K562 (cell line): ENCODE measurements at regions not wholly inside any gene's neighbourhood (a gene's known extent, or its start where the extent isn't known, plus 50 kb on each side); places are given as distances from the start of the nearest gene placed in this dataset.

Source experiments
- ATAC-seq: fragments of 200-7000 bp; cut with Tn5 transposase; 3 replicates; pipeline ENCODE4 v1.9.1; 2020; ENCODE audit warnings: moderate library complexity
- BruUV-seq: library from RNA; stranded (reverse); fragments of 400-500 nt; replicated peaks from 2 replicates; lab custom pipeline; 2021; lab: Mats Ljungman, UMichigan
- CTCF ChIA-PET: fragments of 300-600 bp; formaldehyde crosslinking; extraction: SDS; loops from one replicate; lab custom pipeline; 2021; ENCODE audit warnings: low intra/inter-chr PET ratio; lab: Yijun Ruan, JAX
- POLR2A ChIA-PET: fragments of 300-600, 350-650 bp; sonication (Branson Sonifier 250); formaldehyde crosslinking; extraction: SDS; loops from one replicate; lab custom pipeline; 2021; ENCODE audit warnings: antibody characterized with exemption, inconsistent platforms; lab: Yijun Ruan, JAX
- DNase-seq, 4 experiments: peaks; one replicate each; pipeline versions ENCODE4 v3.0.0 to v3.0.0-alpha.2; 2011 to 2018; ENCODE audit warnings: low spot score in 3 of 4, mixed read lengths in 3 of 4; ENCODE audit errors: extremely low read depth in 1 of 4
- FAIRE-seq: peaks from 2 replicates; lab custom pipeline; 2011; peaks lifted over from hg19 to GRCh38; lab: Jason Lieb, UNC
- H2AFZ ChIP-seq: 2 replicates; pipeline ENCODE4 v1.6.0; 2011; ENCODE audit warnings: low read depth, low read length, control low read depth, inconsistent platforms
- H3K27ac ChIP-seq: fragments of 200-600 bp; 3 replicates; pipeline ENCODE4 v1.8.0; 2011; ENCODE audit warnings: low read depth, mild to moderate bottlenecking, control low read depth, inconsistent platforms, low read length, moderate library complexity, mixed read lengths; ENCODE audit errors: extremely low read depth
- H3K27me3 ChIP-seq, 2 experiments: fragments of 300-600 bp in 1 of 2; 2 replicates in 1 of 2; 3 replicates in 1 of 2; pipeline versions ENCODE4 v1.6.0 to v1.8.0; 2011; ENCODE audit warnings: inconsistent platforms in 2 of 2, low read length in 2 of 2, mild to moderate bottlenecking in 1 of 2, mixed read lengths in 1 of 2, moderate library complexity in 1 of 2; ENCODE audit not compliant: control insufficient read depth in 2 of 2, insufficient read depth in 2 of 2
- H3K36me3 ChIP-seq: fragments of 300-600 bp; 3 replicates; pipeline ENCODE4 v1.8.0; 2011; ENCODE audit warnings: mild to moderate bottlenecking, low read length, inconsistent platforms; ENCODE audit not compliant: control insufficient read depth, insufficient read depth
- H3K4me1 ChIP-seq, 2 experiments: fragments of 200-600 bp in 1 of 2; replicated peaks in 1 of 2; 2 replicates in 1 of 2; 3 replicates in 1 of 2; pipeline versions ENCODE4 v1.5.1 to v1.8.0; 2011; ENCODE audit warnings: inconsistent platforms in 2 of 2, low read length in 2 of 2, mild to moderate bottlenecking in 1 of 2, mixed read lengths in 1 of 2, moderate library complexity in 1 of 2; ENCODE audit not compliant: control insufficient read depth in 2 of 2, insufficient read depth in 2 of 2
- H3K4me2 ChIP-seq: 2 replicates; pipeline ENCODE4 v1.6.1; 2011; ENCODE audit warnings: low read length, control low read depth, inconsistent platforms, mixed read lengths; ENCODE audit not compliant: insufficient read depth
- H3K4me3 ChIP-seq: fragments of 200-600 bp; sonication (generic), shearing (Covaris generic); 2 replicates; pipeline ENCODE4 v1.5.1; 2016; ENCODE audit warnings: control low read depth, inconsistent platforms
- H3K79me2 ChIP-seq: fragments of 200-600 bp; 3 replicates; pipeline ENCODE4 v1.8.0; 2011; ENCODE audit warnings: low read length, inconsistent platforms; ENCODE audit not compliant: control insufficient read depth, insufficient read depth
- H3K9ac ChIP-seq, 2 experiments: 2 replicates each; pipeline versions ENCODE4 v1.6.0 to v1.6.1; 2011; ENCODE audit warnings: low read depth in 2 of 2, low read length in 2 of 2, control low read depth in 1 of 2, inconsistent platforms in 1 of 2, mild to moderate bottlenecking in 1 of 2, mixed read lengths in 1 of 2; ENCODE audit not compliant: insufficient read depth in 1 of 2
- H3K9me1 ChIP-seq: one replicate; pipeline ENCODE4 v1.6.0; 2011; ENCODE audit warnings: inconsistent platforms, mild to moderate bottlenecking, low read length, moderate library complexity; ENCODE audit not compliant: control insufficient read depth, insufficient read depth
- H3K9me3 ChIP-seq: replicated peaks from 2 replicates; pipeline ENCODE4 v1.5.1; 2011; ENCODE audit warnings: low read depth, low read length, inconsistent platforms; ENCODE audit not compliant: control insufficient read depth, insufficient read depth
- H4K20me1 ChIP-seq: replicated peaks from 2 replicates; pipeline ENCODE4 v1.6.1; 2011; ENCODE audit warnings: low read length, inconsistent platforms, mixed read lengths; ENCODE audit not compliant: control insufficient read depth, insufficient read depth
- BDP1 ChIP-seq: IDR thresholded peaks from 3 replicates; pipeline ENCODE4 v1.6.1; 2011; ENCODE audit not compliant: insufficient read length, insufficient read depth
- CHD1 ChIP-seq: fragments of 200-600 bp; sonication (generic); IDR thresholded peaks from one replicate; pipeline ENCODE4 v1.6.1; 2012; ENCODE audit warnings: mild to moderate bottlenecking, moderate library complexity, low read length, inconsistent platforms
- ETS2 ChIP-seq: IDR thresholded peaks from 2 replicates; pipeline ENCODE4 v1.6.1; 2016; ENCODE audit warnings: borderline replicate concordance, missing genetic modification characterization, mild to moderate bottlenecking, moderate library complexity, missing compliant biosample characterization; ENCODE audit not compliant: poor library complexity, severe bottlenecking
- GTF2F1 ChIP-seq: IDR thresholded peaks from 2 replicates; pipeline ENCODE4 v1.6.1; 2011; ENCODE audit warnings: low read depth, low read length, improper control_type of control experiment
- HDAC3 ChIP-seq: fragments of 450-650 bp; IDR thresholded peaks from 2 replicates; pipeline ENCODE4 v1.6.1; 2018; ENCODE audit warnings: borderline replicate concordance, mild to moderate bottlenecking, moderate library complexity; ENCODE audit not compliant: partially characterized antibody
- NBN ChIP-seq: fragments of 450-650 bp; IDR thresholded peaks from 2 replicates; pipeline ENCODE4 v1.6.1; 2016; ENCODE audit warnings: low read depth, mild to moderate bottlenecking
- POLR2AphosphoS5 ChIP-seq: IDR thresholded peaks from 2 replicates; pipeline ENCODE4 v1.6.1; 2011; ENCODE audit warnings: mild to moderate bottlenecking, low read depth, low read length, moderate library complexity; ENCODE audit not compliant: control insufficient read depth, insufficient read depth
- PYGO2 ChIP-seq: fragments of 450-650 bp; IDR thresholded peaks from 2 replicates; pipeline ENCODE4 v1.6.1; 2016; ENCODE audit warnings: mild to moderate bottlenecking, missing genetic modification characterization, moderate library complexity, missing compliant biosample characterization
- SMAD2 ChIP-seq: fragments of 150-350 bp; IDR thresholded peaks from 2 replicates; pipeline ENCODE4 v1.6.1; 2014; ENCODE audit warnings: low read depth, mild to moderate bottlenecking, low read length
- TCF3 ChIP-seq: sonication (generic); formaldehyde crosslinking; IDR thresholded peaks from 2 replicates; pipeline ENCODE4 v1.4.0; 2020; ENCODE audit warnings: mild to moderate bottlenecking, missing genetic modification reagents
- ZFP1 ChIP-seq: fragments of 450-650 bp; formaldehyde crosslinking; IDR thresholded peaks from 2 replicates; pipeline ENCODE4 v1.4.0; 2020; ENCODE audit warnings: mild to moderate bottlenecking, mixed read lengths
- ZKSCAN1 ChIP-seq: fragments of 150-350 bp; IDR thresholded peaks from 2 replicates; pipeline ENCODE4 v1.6.1; 2016; ENCODE audit warnings: low read depth, low read length
- ZKSCAN3 ChIP-seq: fragments of 250-450 bp; sonication (Bioruptor Pico); IDR thresholded peaks from 2 replicates; pipeline ENCODE4 v1.4.0; 2020
- in situ Hi-C: fragments of 300-500 bp; cut with MboI; formaldehyde crosslinking; loops from 4 replicates; pipeline ENCODE4 v1.15.0; 2018; ENCODE audit warnings: inconsistent platforms, mixed read lengths
- intact Hi-C: fragments of 100-400 bp; cut with micrococcal nuclease; formaldehyde crosslinking; loops from 2 replicates; pipeline ENCODE4 v1.14.2; 2022
- TF ChIP-seq, protein P1 (sequence below): sonication (generic); formaldehyde crosslinking; IDR thresholded peaks from 2 replicates; pipeline ENCODE4 v1.8.0; 2022; ENCODE audit warnings: missing genetic modification reagents, mild to moderate bottlenecking, borderline replicate concordance
- TF ChIP-seq, protein P2 (sequence below): fragments of 250-450 bp; sonication (Bioruptor Pico); IDR thresholded peaks from 2 replicates; pipeline ENCODE4 v1.6.1; 2021; ENCODE audit warnings: mild to moderate bottlenecking
- TF ChIP-seq, protein P3 (sequence below): fragments of 250-450 bp; sonication (Bioruptor Pico); IDR thresholded peaks from 2 replicates; pipeline ENCODE4 v1.4.0; 2020

DNA sequence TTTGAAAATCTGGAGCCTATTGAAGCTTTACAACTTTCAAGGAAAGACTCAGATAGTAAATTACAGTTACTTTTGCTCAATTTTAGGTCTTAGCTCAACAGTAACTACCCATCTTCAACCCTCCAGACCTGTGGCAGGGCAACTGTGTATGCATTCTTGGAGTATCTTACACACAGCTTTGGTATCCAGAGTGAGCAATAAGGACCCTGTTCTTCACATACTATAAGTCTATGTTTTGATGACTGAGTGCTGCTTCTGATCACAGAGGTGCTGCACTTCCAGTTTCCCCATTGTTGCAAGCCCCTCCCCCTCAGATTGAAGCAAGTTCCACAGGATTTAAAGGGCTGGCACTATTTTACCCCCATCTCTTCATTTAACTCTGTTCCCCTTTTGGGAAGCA lies 737.4 kb upstream of the GRAMD2B start:
- no peak for TF ChIP-seq BDP1
- no peak for TF ChIP-seq ETS2 (tag)
- no peak for TF ChIP-seq SMAD2
- no peak for TF ChIP-seq PYGO2 (tag)
- TF ChIP-seq CHD1, result no peak
- TF ChIP-seq HDAC3, result no peak
- no peak for TF ChIP-seq NBN
- TF ChIP-seq, protein P1, sequence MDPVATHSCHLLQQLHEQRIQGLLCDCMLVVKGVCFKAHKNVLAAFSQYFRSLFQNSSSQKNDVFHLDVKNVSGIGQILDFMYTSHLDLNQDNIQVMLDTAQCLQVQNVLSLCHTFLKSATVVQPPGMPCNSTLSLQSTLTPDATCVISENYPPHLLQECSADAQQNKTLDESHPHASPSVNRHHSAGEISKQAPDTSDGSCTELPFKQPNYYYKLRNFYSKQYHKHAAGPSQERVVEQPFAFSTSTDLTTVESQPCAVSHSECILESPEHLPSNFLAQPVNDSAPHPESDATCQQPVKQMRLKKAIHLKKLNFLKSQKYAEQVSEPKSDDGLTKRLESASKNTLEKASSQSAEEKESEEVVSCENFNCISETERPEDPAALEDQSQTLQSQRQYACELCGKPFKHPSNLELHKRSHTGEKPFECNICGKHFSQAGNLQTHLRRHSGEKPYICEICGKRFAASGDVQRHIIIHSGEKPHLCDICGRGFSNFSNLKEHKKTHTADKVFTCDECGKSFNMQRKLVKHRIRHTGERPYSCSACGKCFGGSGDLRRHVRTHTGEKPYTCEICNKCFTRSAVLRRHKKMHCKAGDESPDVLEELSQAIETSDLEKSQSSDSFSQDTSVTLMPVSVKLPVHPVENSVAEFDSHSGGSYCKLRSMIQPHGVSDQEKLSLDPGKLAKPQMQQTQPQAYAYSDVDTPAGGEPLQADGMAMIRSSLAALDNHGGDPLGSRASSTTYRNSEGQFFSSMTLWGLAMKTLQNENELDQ (CRISPR knock-in tag), result no peak
- no peak for TF ChIP-seq TCF3 (CRISPR knock-in tag)
- no peak for TF ChIP-seq ZKSCAN3 (CRISPR knock-in tag)
- TF ChIP-seq, protein P2, sequence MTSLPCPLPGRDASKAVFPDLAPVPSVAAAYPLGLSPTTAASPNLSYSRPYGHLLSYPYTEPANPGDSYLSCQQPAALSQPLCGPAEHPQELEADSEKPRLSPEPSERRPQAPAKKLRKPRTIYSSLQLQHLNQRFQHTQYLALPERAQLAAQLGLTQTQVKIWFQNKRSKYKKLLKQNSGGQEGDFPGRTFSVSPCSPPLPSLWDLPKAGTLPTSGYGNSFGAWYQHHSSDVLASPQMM, result no peak
- no peak for TF ChIP-seq ZFP1 (CRISPR knock-in tag)
- TF ChIP-seq, protein P3, sequence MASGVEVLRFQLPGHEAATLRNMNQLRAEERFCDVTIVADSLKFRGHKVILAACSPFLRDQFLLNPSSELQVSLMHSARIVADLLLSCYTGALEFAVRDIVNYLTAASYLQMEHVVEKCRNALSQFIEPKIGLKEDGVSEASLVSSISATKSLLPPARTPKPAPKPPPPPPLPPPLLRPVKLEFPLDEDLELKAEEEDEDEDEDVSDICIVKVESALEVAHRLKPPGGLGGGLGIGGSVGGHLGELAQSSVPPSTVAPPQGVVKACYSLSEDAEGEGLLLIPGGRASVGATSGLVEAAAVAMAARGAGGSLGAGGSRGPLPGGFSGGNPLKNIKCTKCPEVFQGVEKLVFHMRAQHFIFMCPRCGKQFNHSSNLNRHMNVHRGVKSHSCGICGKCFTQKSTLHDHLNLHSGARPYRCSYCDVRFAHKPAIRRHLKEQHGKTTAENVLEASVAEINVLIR (CRISPR knock-in tag), result no peak
- TF ChIP-seq GTF2F1, result no peak
- TF ChIP-seq POLR2AphosphoS5, result no peak
- no peak for TF ChIP-seq ZKSCAN1
- no peak overlapping the region for H3K4me2 ChIP-seq
- no peaks in the 10 kb centered on the region for H3K27me3 ChIP-seq
- H3K9ac ChIP-seq, result no peak overlapping the region
- FAIRE-seq (no peak), ATAC-seq (no peak), DNase-seq (no peak)
- intact Hi-C loops (loop anchor here (1.0 kb wide), 1 partner anchor 36 kb away; no protein-coding TSS in a partner anchor), in situ Hi-C loops (no loop called here)
- no peaks in the 10 kb centered on the region for H3K36me3 ChIP-seq
- no peaks in the 10 kb centered on the region for H4K20me1 ChIP-seq
- CTCF ChIA-PET, result no interaction called here
- no peaks in the 10 kb centered on the region for H3K9me3 ChIP-seq
- POLR2A ChIA-PET, result no interaction called here
- no peak overlapping the region for H2AFZ ChIP-seq
- no peaks in the 10 kb centered on the region for H3K79me2 ChIP-seq
- no peaks in the 10 kb centered on the region for H3K4me1 ChIP-seq
- no TSS peak for BruUV-seq
- H3K9me1 ChIP-seq, result no peaks in the 10 kb centered on the region
- H3K27ac ChIP-seq, result no peak overlapping the region
- no peak overlapping the region for H3K4me3 ChIP-seq
